GF-D8 (cell line): ENCODE measurements at regions not wholly inside any gene's neighbourhood (a gene's known extent, or its start where the extent isn't known, plus 50 kb on each side); places are given as distances from the start of the nearest gene placed in this dataset.
"Not testable (repeated sequence)": the region's sequence is repeated elsewhere in the genome, so short reads cannot be mapped to it uniquely, and the experiment has no call there.

Experiments used
- DNase-seq: peaks from one replicate; lab custom pipeline; 2025; lab: John Stamatoyannopoulos, UW

DNA sequence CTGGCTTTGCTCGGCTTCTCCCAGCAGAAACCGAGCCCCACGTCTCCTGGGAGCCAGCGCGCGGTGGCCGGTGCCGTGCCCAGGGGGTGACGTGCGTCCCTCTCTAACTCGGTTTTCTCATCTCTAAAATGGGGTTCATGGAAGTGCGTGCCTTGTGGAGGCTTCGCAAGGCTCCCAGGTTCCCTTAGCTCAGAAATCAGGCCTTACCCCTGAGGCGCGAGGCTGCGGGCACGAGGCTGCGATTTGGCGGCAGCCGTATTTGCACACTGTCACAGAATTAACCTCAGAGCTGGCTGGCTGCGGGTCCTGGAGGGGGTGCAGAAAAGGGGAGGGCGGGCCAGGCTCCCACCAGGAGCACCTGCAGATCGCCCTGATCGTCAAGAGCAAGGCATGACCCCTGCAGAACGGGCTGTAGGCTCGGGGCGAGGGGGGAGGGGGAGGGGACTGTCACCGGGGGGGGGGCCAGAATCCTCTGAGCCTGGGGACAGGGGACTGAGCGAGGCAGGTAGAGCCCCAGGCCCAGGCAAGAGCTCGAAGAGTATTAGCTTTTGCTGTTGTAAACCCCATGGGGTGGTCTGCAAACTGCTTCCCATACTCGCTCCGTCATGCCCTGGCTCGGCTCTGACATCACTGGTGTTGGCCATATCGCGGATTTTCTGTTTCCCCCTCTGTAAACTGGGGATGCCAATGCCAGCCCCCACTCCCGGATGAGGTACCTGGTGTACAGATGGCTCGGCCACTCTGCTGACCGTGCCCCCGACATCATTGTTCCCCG, 62.2 kb downstream of the CCNE1 start:
- DNase-seq: no peak

GRCh38 chr19:29875931-29876330, 64.1 kb downstream of the CCNE1 start:
- no peak for DNase-seq

GRCh38 chr19:29876414-29876813, 64.6 kb downstream of the CCNE1 start:
- no peak for DNase-seq

DNA sequence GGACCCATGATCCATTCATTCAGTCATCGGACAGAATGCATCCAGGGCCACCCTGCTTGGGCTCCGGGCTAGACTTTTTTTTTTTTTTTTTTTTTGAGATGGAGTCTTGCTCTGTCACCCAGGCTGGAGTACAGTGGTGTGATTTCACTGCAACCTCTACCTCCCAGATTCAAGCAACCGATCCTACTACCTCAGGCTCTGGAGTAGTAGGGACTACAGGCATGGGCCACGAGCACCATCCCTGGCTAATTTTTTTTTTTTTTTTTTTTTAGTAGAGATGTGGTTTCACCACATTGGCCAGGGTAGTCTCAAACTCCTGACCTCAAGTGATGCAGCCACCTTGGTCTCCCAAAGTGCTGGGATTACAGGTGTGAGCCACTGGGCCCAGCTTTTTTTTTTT, 65.1 kb downstream of the CCNE1 start:
- DNase-seq: not testable (repeated sequence)

DNA sequence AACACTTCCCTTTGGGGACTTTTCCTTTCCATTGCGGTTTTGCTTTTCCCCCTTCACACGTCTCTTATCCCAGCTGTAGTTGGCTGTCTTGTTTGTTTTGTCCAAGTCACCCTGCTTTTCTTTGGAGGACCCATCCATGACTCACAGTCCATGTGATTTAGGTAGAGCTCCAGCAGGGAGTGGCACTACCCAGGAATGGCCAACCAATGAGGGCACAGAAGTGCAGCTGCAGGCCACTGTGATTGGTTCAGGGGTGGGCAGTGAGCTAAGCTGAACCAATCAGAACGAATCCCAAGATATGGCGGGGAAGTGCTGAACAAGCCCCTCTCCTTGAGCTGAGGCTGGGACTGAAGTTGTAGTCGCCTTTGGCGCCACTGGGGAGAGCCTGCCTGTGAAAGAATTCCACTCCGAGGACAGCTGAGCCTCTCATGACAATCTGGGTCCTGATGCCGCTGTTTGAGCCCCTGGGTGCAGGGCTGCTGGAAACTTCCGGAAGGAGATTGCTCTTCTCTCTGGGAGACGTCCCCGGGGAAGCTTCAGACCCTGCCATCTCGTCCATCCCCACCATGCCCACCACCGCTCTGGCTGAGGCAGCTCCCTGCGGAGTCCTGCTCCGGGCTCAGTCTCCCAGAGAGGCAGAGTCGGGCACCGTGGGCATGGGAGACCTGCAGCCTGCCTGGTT, 62.9 kb upstream of the URI1 start:
- DNase-seq: no peak

GRCh38 chr19:29879655-29879974, 62.4 kb upstream of the URI1 start:
- no peak for DNase-seq

DNA sequence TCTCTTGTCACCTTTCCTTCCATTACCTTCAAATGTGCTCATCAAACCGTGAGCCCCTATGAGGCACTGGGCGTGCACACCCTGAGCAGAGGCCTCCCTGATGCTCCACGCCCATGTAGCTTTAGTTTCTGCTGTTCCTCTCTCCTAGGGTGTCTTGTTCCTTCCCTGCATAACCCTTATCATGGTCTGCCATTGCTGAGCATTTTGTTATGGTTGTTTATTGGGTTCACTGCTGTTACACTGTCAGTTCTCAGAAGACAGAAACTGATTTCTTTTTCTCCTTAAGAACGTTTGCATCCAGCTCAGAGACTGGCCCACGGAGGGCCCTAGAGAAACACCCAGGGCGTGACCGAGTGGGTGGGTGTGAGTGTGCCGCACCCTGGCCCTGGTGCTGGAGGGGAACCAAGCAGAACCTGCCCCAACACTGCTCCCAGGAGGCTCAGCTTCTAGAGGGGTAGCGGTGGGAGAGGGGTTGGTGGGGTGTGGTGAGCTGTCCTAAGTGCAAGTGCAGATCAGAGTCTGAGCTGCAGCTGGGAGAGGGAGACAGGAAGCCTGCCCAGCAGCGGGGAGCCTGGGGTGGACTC, 61.4 kb upstream of the URI1 start:
- no peak for DNase-seq

DNA sequence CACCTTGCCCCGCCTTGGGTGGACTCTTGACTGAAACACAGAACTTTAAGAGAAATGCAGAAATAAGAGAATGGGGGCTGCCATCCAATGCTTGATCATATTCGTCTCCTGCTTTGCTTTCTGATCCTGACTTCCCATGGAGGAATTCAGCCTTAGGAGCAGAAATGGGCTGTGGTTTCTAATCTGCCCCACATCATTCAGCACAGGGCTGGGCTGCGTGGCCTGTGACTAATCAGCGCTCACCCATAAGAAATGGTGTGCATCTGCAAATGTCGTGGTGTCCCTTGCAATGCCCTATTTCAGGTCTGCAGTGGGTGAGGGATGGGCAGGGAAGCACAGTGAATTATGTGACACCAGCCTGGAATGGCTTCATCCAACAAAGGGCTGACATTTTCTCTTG, 60.7 kb upstream of the URI1 start:
- DNase-seq: no peak

GRCh38 chr19:29882719-29883105, 59.3 kb upstream of the URI1 start:
- no peak for DNase-seq

GRCh38 chr19:29884044-29884443, 58.0 kb upstream of the URI1 start:
- no peak for DNase-seq

- DNase-seq: no peak
These were observed 57.6 kb upstream of the URI1 start for GRCh38 chr19:29884466-29884865.

DNA sequence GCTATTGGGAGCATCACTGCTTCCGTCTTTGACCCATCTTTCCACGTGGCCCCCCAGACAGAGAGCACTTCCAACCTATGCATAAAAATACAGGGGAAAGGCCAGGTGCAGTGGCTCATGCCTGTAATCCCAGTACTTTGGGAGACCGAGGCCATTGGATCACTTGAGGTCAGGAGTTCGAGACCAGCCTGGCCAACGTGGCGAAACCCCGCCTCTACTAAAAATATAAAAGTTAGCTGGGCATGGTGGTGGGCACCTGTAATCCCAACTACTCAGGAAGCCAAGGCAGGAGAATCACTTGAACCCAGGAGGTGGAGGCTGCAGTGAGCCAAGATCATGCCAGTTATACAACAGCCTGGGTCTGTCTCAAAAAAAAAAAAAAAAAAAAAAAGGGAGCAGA, 55.9 kb upstream of the URI1 start:
- not testable (repeated sequence) for DNase-seq

DNA sequence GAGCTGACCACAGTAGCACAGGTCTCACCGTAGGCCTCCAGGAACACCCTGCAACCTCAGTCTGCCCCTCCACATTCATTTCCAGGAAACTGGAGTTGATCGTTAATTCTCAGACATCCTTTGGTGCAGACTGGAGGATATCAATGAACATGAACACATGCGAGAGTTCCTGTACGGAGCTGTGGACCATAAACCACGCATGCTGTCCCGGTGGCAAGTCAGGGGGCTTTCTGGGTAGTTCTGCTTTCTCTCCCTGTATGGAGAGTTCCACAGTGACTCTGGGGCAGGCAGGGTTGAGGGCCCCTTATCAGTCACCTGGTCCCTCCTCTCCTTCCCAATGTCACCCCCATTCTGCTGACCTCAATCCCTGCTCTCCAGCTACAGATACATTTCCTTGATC, 55.5 kb upstream of the URI1 start:
- peak; percentile 15 for DNase-seq

- DNase-seq: peak; percentile 85
These were observed 54.6 kb upstream of the URI1 start for GRCh38 chr19:29887442-29887855.

DNA sequence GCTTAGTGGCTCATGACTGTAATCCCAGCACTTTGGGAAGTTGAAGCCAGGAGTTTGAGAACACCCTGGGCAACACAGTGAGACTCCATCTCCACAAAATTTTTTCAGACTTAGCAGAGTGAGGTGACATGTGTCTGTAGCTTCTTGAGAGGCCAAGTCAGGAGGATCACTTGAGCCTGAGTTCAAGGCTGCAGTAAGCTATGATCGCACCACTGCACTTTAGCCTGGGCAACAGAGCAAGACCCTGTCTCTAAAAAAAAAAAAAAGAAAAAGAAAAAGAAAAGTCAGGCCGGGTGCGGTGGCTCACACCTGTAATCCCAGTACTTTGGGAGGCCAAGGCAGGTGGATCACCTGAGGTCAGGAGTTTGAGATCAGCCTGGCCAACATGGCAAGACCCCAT, 54.0 kb upstream of the URI1 start:
- not testable (repeated sequence) for DNase-seq

GRCh38 chr19:29889702-29890101, 52.3 kb upstream of the URI1 start:
- DNase-seq: no peak

- DNase-seq: no peak
These were observed 51.6 kb upstream of the URI1 start for GRCh38 chr19:29890392-29890791.
